IPS-NIHi7 (cell line): ENCODE measurements at regions not wholly inside any gene's neighbourhood (a gene's known extent, or its start where the extent isn't known, plus 50 kb on each side); places are given as distances from the start of the nearest gene placed in this dataset.
A peak's percentile ranks its signal among the peaks of the same experiment; 100 is the strongest.
"Not testable (repeated sequence)": the region's sequence is repeated elsewhere in the genome, so short reads cannot be mapped to it uniquely, and the experiment has no call there.

ENCODE experiments used
- DNase-seq: peaks from one replicate; pipeline ENCODE4 v3.0.0; 2012; ENCODE audit warnings: mixed read lengths; ENCODE audit errors: extremely low spot score

DNA sequence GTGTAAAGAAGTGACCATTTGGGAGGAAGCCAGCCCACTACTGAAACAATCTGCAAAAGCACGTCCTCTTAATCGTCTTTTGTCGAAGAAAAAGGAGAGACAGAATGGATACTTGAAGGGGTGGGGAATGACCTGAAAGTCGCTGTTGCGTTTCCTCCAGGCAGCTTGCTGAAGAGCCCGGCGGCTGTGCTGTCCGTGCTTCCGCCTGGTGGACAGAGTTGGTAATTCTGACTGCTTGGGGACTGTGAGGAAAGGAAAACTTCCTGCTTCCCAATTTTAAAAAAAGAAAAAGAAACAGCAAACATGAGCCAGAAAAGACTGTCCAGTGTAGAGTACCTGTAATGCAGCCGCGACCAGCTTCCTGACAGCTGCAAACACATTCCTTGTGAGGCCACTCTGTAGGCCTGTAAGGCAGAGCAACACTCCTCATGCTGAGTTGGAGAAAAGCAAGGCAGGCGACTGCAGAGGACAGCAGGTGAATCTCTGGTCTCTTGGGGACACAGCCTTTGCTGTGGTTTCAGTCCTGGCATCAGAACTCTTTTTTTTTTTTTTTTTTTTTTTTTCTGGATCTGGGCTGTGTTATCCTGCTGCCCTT, 251.1 kb upstream of the TBX18 start:
- peak; percentile 86 for DNase-seq

- DNase-seq = no peak
These were observed 246.5 kb upstream of the TBX18 start for GRCh38 chr6:85010865-85011264.

GRCh38 chr6:85008296-85009009, 244.1 kb upstream of the TBX18 start:
- no peak for DNase-seq

- peak; percentile 18 for DNase-seq
These were observed 242.0 kb upstream of the TBX18 start for GRCh38 chr6:85006362-85006761.

GRCh38 chr6:85005494-85005893, 241.1 kb upstream of the TBX18 start:
- no peak for DNase-seq

- no peak for DNase-seq
These were observed 240.1 kb upstream of the TBX18 start for GRCh38 chr6:85004361-85004995.

GRCh38 chr6:85002847-85003246, 238.4 kb upstream of the TBX18 start:
- DNase-seq = no peak

DNA sequence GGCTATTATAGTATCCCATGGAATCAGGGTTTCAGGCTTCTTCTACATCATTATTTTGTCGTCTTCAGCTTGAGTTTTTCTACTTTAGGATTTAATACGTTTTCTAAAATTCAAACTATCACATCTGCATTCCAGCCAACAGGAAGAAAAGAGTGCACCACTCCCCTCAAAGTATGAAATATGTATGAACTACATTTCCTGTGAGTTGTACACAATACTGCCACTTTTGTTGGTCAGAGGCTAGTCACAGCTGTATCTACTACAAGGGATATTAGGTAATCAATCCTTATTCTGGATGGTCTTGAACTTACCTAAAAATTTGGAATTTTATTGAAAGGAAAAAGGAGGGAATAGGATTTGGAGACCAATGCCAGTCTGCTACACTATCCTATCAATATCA, 235.6 kb upstream of the TBX18 start:
- DNase-seq = no peak

GRCh38 chr6:84998223-84998622, 233.8 kb upstream of the TBX18 start:
- no peak for DNase-seq

DNA sequence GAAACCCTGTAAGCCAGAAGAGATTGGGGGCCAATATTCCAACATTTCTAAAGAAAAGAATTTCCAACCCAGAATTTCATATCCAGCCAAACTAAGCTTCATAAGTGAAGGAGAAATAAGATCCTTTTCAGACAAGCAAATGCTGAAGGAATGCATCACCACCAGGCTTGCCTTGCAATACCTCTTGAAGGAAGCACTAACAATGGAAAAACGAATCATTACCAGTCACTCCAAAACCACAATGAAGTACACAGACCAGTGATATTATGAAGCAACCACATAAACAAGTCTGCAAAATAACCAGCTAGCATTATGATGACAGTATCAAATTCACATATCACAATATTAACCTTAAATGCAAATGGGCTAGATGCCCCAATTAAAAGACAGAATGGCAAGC, 224.4 kb upstream of the TBX18 start:
- not testable (repeated sequence) for DNase-seq

DNA sequence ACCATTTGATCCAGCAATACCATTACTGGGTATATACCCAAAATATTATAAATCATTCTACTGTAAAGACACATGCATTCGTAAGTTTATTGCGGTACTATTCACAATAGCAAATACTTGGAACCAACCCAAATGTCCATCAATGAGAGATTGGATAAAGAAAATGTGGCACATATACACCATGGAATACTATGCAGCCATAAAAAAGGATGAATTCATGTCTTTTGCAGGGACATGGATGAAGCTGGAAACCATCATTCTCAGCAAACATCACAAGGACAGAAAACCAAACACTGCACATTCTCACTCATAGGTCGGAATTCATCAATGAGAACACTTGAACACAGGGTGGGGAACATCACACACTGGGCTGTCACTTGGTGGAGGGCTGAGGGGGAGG, 221.1 kb upstream of the TBX18 start:
- not testable (repeated sequence) for DNase-seq

GRCh38 chr6:84979541-84979940, 215.1 kb upstream of the TBX18 start:
- no peak for DNase-seq

- DNase-seq = no peak
These were observed 212.9 kb upstream of the TBX18 start for GRCh38 chr6:84977363-84977705.

DNA sequence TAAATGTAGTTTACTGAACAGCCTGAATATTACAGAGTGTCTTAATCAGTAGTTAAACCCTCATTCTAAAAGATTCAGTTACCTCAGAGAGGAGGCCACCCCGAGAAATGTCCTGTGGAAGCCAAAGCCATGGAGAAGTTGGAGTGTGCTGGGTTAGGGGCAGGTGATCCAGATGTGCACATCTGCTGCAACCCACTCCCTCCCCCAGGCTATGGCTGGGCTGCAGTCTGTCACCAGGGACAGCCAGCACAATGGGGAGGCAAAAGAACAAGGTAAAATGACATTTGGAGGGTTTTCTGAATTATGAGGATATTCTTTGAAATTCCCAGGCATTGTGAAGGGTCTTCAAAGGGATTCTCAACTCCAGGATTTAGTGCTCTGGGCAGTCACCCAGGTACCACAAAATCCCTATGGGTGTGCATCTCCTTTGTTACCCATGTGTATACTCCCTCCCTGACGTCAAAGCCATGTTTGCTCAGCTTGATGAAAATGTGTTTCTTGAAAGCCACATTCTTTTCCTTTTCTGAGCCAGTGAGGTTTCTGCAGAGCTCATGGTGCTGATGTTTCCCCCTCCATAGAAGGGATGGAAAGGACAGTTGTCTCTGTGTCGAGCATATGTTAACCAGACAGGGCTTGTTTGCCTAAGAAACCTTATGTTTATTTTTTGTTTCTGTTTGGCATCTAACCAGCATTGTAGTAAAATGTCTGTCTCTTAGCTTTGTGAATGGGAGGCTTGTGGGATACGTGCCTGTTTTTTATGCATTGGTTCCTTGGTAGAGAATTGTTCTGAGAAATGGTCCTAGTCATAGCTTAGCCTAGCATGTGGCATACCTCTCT, 212.3 kb upstream of the TBX18 start:
- no peak for DNase-seq

GRCh38 chr6:84975316-84975715, 210.9 kb upstream of the TBX18 start:
- DNase-seq = no peak

- no peak for DNase-seq
These were observed 209.2 kb upstream of the TBX18 start for GRCh38 chr6:84973606-84974005.

DNA sequence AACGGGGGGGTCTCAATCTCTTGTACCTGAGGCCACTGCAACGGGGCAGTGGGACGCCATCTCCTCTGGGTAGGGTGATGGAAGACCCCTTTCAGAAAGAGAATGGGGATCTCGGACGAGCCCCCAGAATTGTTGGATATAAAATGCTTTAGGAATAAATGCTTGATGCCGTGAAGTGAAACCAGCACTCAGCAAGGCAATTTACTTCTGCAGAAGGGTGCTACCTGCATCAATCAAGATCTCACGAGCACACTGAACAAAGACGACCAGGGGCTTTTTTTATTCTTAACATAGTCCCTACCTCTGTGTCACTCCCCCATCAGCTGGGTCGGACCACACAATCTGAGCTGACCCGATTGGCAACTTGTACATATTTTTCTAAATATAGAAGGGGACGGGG, 203.6 kb upstream of the TBX18 start:
- DNase-seq = no peak

- peak; percentile 72 for DNase-seq
These were observed 203.0 kb upstream of the TBX18 start for GRCh38 chr6:84967389-84967788.

DNA sequence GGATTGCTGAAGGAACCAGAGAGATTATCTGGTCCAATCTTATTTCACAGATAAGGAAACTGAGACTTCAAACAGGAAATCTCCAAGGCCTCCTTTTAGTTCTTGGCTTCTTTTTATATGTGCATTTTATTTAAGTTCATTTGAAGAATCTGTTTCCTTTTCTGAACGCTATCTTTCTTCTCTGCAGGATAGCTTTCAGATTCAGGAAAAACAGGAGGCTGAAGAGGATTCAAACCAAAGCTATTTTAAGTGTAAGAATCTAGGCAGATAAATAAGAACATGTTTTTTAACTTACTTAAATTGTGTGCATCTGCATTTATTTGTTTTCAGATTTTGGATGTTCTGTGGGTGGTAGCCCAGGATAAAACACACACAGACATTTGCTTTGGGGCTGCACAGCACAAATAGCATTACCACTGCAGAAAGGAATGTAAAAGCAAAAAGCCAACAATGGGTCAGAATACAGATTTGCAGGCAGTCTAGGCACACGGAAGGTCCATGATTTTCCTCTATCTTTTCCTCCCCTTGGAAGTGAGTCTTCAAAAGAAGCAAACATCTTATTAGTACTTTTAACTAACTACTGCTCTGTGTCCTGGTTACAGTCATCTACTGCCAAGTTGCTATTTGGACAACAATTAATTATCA, 188.8 kb upstream of the TBX18 start:
- DNase-seq = no peak

- DNase-seq = not testable (repeated sequence)
These were observed 180.5 kb upstream of the TBX18 start for GRCh38 chr6:84944926-84945325.

DNA sequence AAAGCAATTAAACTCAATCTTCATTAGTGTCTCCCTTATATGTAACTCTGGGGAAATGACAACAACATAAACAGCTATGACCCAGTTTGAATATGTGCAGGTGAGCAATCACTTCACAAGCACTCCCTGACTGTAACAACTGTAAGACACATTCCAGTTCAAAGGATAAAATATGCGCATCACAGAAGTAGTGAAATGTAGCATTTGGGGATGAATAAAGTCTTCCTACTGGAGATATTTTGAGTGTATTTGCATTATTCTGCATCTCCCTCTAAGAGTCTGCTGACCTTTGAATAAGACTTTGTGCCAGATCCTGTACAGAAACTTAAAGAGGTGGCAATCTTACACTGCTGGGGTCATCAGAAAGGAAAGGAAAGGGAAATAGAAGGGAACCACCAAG, 179.5 kb upstream of the TBX18 start:
- no peak for DNase-seq

DNA sequence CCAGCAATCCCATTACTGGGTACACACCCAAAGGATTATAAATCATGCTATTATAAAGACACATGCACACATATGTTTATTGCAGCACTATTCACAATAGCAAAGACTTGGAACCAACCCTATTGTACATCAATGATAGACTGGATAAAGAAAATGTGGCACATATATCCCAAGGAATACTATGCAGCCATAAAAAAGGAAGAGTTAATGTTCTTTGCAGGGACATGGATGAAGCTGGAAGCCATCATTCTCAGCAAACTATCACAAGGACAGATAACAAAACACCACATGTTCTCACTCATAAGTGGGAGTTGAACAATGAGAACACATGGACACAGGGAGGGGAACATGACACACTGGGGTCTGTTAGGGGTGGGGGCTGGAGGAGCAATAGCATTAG, 177.2 kb upstream of the TBX18 start:
- not testable (repeated sequence) for DNase-seq
